K562 (cell line): ENCODE measurements at regions not wholly inside any gene's neighbourhood (a gene's known extent, or its start where the extent isn't known, plus 50 kb on each side); places are given as distances from the start of the nearest gene placed in this dataset.

Source experiments
- ATAC-seq: fragments of 200-7000 bp; cut with Tn5 transposase; 3 replicates; pipeline ENCODE4 v1.9.1; 2020; ENCODE audit warnings: moderate library complexity
- BruUV-seq: library from RNA; stranded (reverse); fragments of 400-500 nt; replicated peaks from 2 replicates; lab custom pipeline; 2021; lab: Mats Ljungman, UMichigan
- CTCF ChIA-PET: fragments of 300-600 bp; formaldehyde crosslinking; extraction: SDS; loops from one replicate; lab custom pipeline; 2021; ENCODE audit warnings: low intra/inter-chr PET ratio; lab: Yijun Ruan, JAX
- POLR2A ChIA-PET: fragments of 300-600, 350-650 bp; sonication (Branson Sonifier 250); formaldehyde crosslinking; extraction: SDS; loops from one replicate; lab custom pipeline; 2021; ENCODE audit warnings: antibody characterized with exemption, inconsistent platforms; lab: Yijun Ruan, JAX
- DNase-seq, 4 experiments: peaks; one replicate each; pipeline versions ENCODE4 v3.0.0 to v3.0.0-alpha.2; 2011 to 2018; ENCODE audit warnings: low spot score in 3 of 4, mixed read lengths in 3 of 4; ENCODE audit errors: extremely low read depth in 1 of 4
- FAIRE-seq: peaks from 2 replicates; lab custom pipeline; 2011; peaks lifted over from hg19 to GRCh38; lab: Jason Lieb, UNC
- H2AFZ ChIP-seq: 2 replicates; pipeline ENCODE4 v1.6.0; 2011; ENCODE audit warnings: low read depth, low read length, control low read depth, inconsistent platforms
- H3K27ac ChIP-seq: fragments of 200-600 bp; 3 replicates; pipeline ENCODE4 v1.8.0; 2011; ENCODE audit warnings: low read depth, mild to moderate bottlenecking, control low read depth, inconsistent platforms, low read length, moderate library complexity, mixed read lengths; ENCODE audit errors: extremely low read depth
- H3K27me3 ChIP-seq, 2 experiments: fragments of 300-600 bp in 1 of 2; 2 replicates in 1 of 2; 3 replicates in 1 of 2; pipeline versions ENCODE4 v1.6.0 to v1.8.0; 2011; ENCODE audit warnings: inconsistent platforms in 2 of 2, low read length in 2 of 2, mild to moderate bottlenecking in 1 of 2, mixed read lengths in 1 of 2, moderate library complexity in 1 of 2; ENCODE audit not compliant: control insufficient read depth in 2 of 2, insufficient read depth in 2 of 2
- H3K36me3 ChIP-seq: fragments of 300-600 bp; 3 replicates; pipeline ENCODE4 v1.8.0; 2011; ENCODE audit warnings: mild to moderate bottlenecking, low read length, inconsistent platforms; ENCODE audit not compliant: control insufficient read depth, insufficient read depth
- H3K4me1 ChIP-seq, 2 experiments: fragments of 200-600 bp in 1 of 2; replicated peaks in 1 of 2; 2 replicates in 1 of 2; 3 replicates in 1 of 2; pipeline versions ENCODE4 v1.5.1 to v1.8.0; 2011; ENCODE audit warnings: inconsistent platforms in 2 of 2, low read length in 2 of 2, mild to moderate bottlenecking in 1 of 2, mixed read lengths in 1 of 2, moderate library complexity in 1 of 2; ENCODE audit not compliant: control insufficient read depth in 2 of 2, insufficient read depth in 2 of 2
- H3K4me2 ChIP-seq: 2 replicates; pipeline ENCODE4 v1.6.1; 2011; ENCODE audit warnings: low read length, control low read depth, inconsistent platforms, mixed read lengths; ENCODE audit not compliant: insufficient read depth
- H3K4me3 ChIP-seq: fragments of 200-600 bp; sonication (generic), shearing (Covaris generic); 2 replicates; pipeline ENCODE4 v1.5.1; 2016; ENCODE audit warnings: control low read depth, inconsistent platforms
- H3K79me2 ChIP-seq: fragments of 200-600 bp; 3 replicates; pipeline ENCODE4 v1.8.0; 2011; ENCODE audit warnings: low read length, inconsistent platforms; ENCODE audit not compliant: control insufficient read depth, insufficient read depth
- H3K9ac ChIP-seq, 2 experiments: 2 replicates each; pipeline versions ENCODE4 v1.6.0 to v1.6.1; 2011; ENCODE audit warnings: low read depth in 2 of 2, low read length in 2 of 2, control low read depth in 1 of 2, inconsistent platforms in 1 of 2, mild to moderate bottlenecking in 1 of 2, mixed read lengths in 1 of 2; ENCODE audit not compliant: insufficient read depth in 1 of 2
- H3K9me1 ChIP-seq: one replicate; pipeline ENCODE4 v1.6.0; 2011; ENCODE audit warnings: inconsistent platforms, mild to moderate bottlenecking, low read length, moderate library complexity; ENCODE audit not compliant: control insufficient read depth, insufficient read depth
- H3K9me3 ChIP-seq: replicated peaks from 2 replicates; pipeline ENCODE4 v1.5.1; 2011; ENCODE audit warnings: low read depth, low read length, inconsistent platforms; ENCODE audit not compliant: control insufficient read depth, insufficient read depth
- H4K20me1 ChIP-seq: replicated peaks from 2 replicates; pipeline ENCODE4 v1.6.1; 2011; ENCODE audit warnings: low read length, inconsistent platforms, mixed read lengths; ENCODE audit not compliant: control insufficient read depth, insufficient read depth
- CHD1 ChIP-seq: fragments of 200-600 bp; sonication (generic); IDR thresholded peaks from one replicate; pipeline ENCODE4 v1.6.1; 2012; ENCODE audit warnings: mild to moderate bottlenecking, moderate library complexity, low read length, inconsistent platforms
- ERF ChIP-seq: fragments of 450-650 bp; formaldehyde crosslinking; IDR thresholded peaks from 2 replicates; pipeline ENCODE4 v1.4.0; 2020; ENCODE audit warnings: mild to moderate bottlenecking, mixed read lengths
- GATAD2B ChIP-seq: fragments of 450-650 bp; IDR thresholded peaks from 2 replicates; pipeline ENCODE4 v1.6.1; 2017; ENCODE audit warnings: mild to moderate bottlenecking, borderline replicate concordance
- NFXL1 ChIP-seq: fragments of 450-650 bp; formaldehyde crosslinking; IDR thresholded peaks from 2 replicates; pipeline ENCODE4 v1.4.0; 2021; ENCODE audit warnings: mild to moderate bottlenecking
- POLR3G ChIP-seq: IDR thresholded peaks from 2 replicates; pipeline ENCODE4 v1.6.1; 2011; ENCODE audit not compliant: insufficient read length, insufficient replicate concordance; ENCODE audit errors: extremely low read depth
- SPI1 ChIP-seq: IDR thresholded peaks from 2 replicates; pipeline ENCODE4 v1.6.1; 2011; ENCODE audit warnings: low read depth, low read length, control low read depth, borderline replicate concordance
- TSHZ1 ChIP-seq: fragments of 250-450 bp; sonication (Bioruptor Pico); IDR thresholded peaks from 2 replicates; pipeline ENCODE4 v1.4.0; 2020; ENCODE audit warnings: mild to moderate bottlenecking, moderate library complexity
- ZKSCAN3 ChIP-seq: fragments of 250-450 bp; sonication (Bioruptor Pico); IDR thresholded peaks from 2 replicates; pipeline ENCODE4 v1.4.0; 2020
- ZNF41 ChIP-seq: fragments of 250-450 bp; sonication (Bioruptor Pico); conservative IDR thresholded peaks from 2 replicates; pipeline ENCODE4 v1.4.0; 2020; ENCODE audit warnings: mild to moderate bottlenecking
- ZNF583 ChIP-seq: fragments of 250-450 bp; sonication (Bioruptor Pico); IDR thresholded peaks from 2 replicates; pipeline ENCODE4 v1.4.0; 2020
- WGBS: fragments of 100-300 bp; shearing (Covaris generic); methylation state at CpG from one replicate; pipeline ENCODE4 v1.1.6; 2016; ENCODE audit warnings: low coverage, mixed read lengths; ENCODE audit not compliant: insufficient coverage; ENCODE audit errors: missing lambda C conversion rate; 5-methylcytosine and 5-hydroxymethylcytosine counted together
- in situ Hi-C: fragments of 300-500 bp; cut with MboI; formaldehyde crosslinking; loops from 4 replicates; pipeline ENCODE4 v1.15.0; 2018; ENCODE audit warnings: inconsistent platforms, mixed read lengths
- intact Hi-C: fragments of 100-400 bp; cut with micrococcal nuclease; formaldehyde crosslinking; loops from 2 replicates; pipeline ENCODE4 v1.14.2; 2022

- DNase-seq (no peak), FAIRE-seq (no peak), ATAC-seq (no peak; the same call in 2 of the 3 replicates)
- no peak overlapping the region for H2AFZ ChIP-seq
- POLR2A ChIA-PET: no interaction called here
- no peaks in the 10 kb centered on the region for H4K20me1 ChIP-seq
- intact Hi-C loops: no loop called here
- no peak overlapping the region for H3K4me2 ChIP-seq
- no peak overlapping the region for H3K4me3 ChIP-seq
- no peak for TF ChIP-seq CHD1
- TF ChIP-seq POLR3G: no peak
- TF ChIP-seq TSHZ1 (CRISPR knock-in tag): no peak
- TF ChIP-seq ZKSCAN3: no peak
- no peak for TF ChIP-seq ZNF41
- TF ChIP-seq ZNF583 (CRISPR knock-in tag): no peak
- no peak for TF ChIP-seq ERF
- no peak for TF ChIP-seq GATAD2B
- no peak for TF ChIP-seq SPI1
- TF ChIP-seq NFXL1 (CRISPR knock-in tag): no peak
- no peaks in the 10 kb centered on the region for H3K9me1 ChIP-seq
- H3K9ac ChIP-seq: no peak overlapping the region
- CTCF ChIA-PET: no interaction called here
- H3K4me1 ChIP-seq: peaks cover 2 to 9% of the 10 kb centered on the region in 2 experiments; a peak in 2 of 5 replicates
- no peaks in the 10 kb centered on the region for H3K27me3 ChIP-seq
- H3K79me2 ChIP-seq: no peaks in the 10 kb centered on the region
- no peaks in the 10 kb centered on the region for H3K9me3 ChIP-seq
- 4% methylated on average over 2 of the region's 2 CpGs for WGBS
- in situ Hi-C loops: no loop called here
- no peak overlapping the region for H3K27ac ChIP-seq
- no TSS peak for BruUV-seq
- H3K36me3 ChIP-seq: no peaks in the 10 kb centered on the region
These were observed 57.6 kb upstream of the FXR1 start for GRCh38 chr3:180854887-180855286.
